GM21576 (cell line): ENCODE measurements at regions not wholly inside any gene's neighbourhood (a gene's known extent, or its start where the extent isn't known, plus 50 kb on each side); places are given as distances from the start of the nearest gene placed in this dataset.

Experiments used
- ATAC-seq: cut with Tn5 transposase; IDR thresholded peaks from one replicate; pipeline ENCODE4 v1.9.1; 2021; ENCODE audit warnings: mild to moderate bottlenecking, moderate library complexity; ENCODE audit not compliant: unreplicated experiment

GRCh38 chr12:41897593-41897992 lies 247.1 kb downstream of the GXYLT1 start:
- ATAC-seq: no peak

GRCh38 chr12:41893491-41893890 lies 251.2 kb downstream of the GXYLT1 start:
- ATAC-seq: no peak

GRCh38 chr12:41892302-41892701 lies 252.4 kb downstream of the GXYLT1 start:
- no peak for ATAC-seq

GRCh38 chr12:41891226-41891625 lies 253.4 kb downstream of the GXYLT1 start:
- no peak for ATAC-seq

- ATAC-seq: no peak
These were observed 256.4 kb downstream of the GXYLT1 start for GRCh38 chr12:41888285-41888684.

- no peak for ATAC-seq
These were observed 262.5 kb downstream of the GXYLT1 start for GRCh38 chr12:41881891-41882805.

GRCh38 chr12:41869432-41869831 lies 275.2 kb downstream of the GXYLT1 start:
- no peak for ATAC-seq

GRCh38 chr12:41866878-41867430 lies 277.7 kb downstream of the GXYLT1 start:
- no peak for ATAC-seq

GRCh38 chr12:41856228-41856627 lies 288.4 kb downstream of the GXYLT1 start:
- ATAC-seq: no peak

GRCh38 chr12:41850046-41850445 lies 294.6 kb downstream of the GXYLT1 start:
- no peak for ATAC-seq

- no peak for ATAC-seq
These were observed 298.0 kb downstream of the GXYLT1 start for GRCh38 chr12:41846718-41847117.

- no peak for ATAC-seq
These were observed 308.3 kb downstream of the GXYLT1 start for GRCh38 chr12:41836416-41836815.

GRCh38 chr12:41835556-41835955 lies 309.1 kb downstream of the GXYLT1 start:
- ATAC-seq: no peak

- no peak for ATAC-seq
These were observed 324.7 kb downstream of the GXYLT1 start for GRCh38 chr12:41819948-41820347.

GRCh38 chr12:41804026-41804425 lies 340.6 kb downstream of the GXYLT1 start:
- no peak for ATAC-seq

- ATAC-seq: no peak
These were observed 341.9 kb downstream of the GXYLT1 start for GRCh38 chr12:41802803-41803202.

GRCh38 chr12:41801261-41801660 lies 343.4 kb downstream of the GXYLT1 start:
- ATAC-seq: no peak

GRCh38 chr12:41799671-41800070 lies 345.0 kb downstream of the GXYLT1 start:
- ATAC-seq: no peak

- ATAC-seq: no peak
These were observed 348.8 kb downstream of the GXYLT1 start for GRCh38 chr12:41795910-41796309.

- ATAC-seq: no peak
These were observed 349.5 kb downstream of the GXYLT1 start for GRCh38 chr12:41795051-41795600.

GRCh38 chr12:41794336-41794735 lies 350.3 kb downstream of the GXYLT1 start:
- ATAC-seq: no peak

- no peak for ATAC-seq
These were observed 359.7 kb downstream of the GXYLT1 start for GRCh38 chr12:41784957-41785356.
